GM12878 (cell line): ENCODE measurements at regions not wholly inside any gene's neighbourhood (a gene's known extent, or its start where the extent isn't known, plus 50 kb on each side); places are given as distances from the start of the nearest gene placed in this dataset.

Experiments
- ATAC-seq: fragments of 200-7000 bp; cut with Tn5 transposase; 3 replicates; pipeline ENCODE4 v1.9.1; 2020; ENCODE audit warnings: mild to moderate bottlenecking, moderate library complexity
- BruUV-seq: library from RNA; stranded (reverse); fragments of 400-500 nt; replicated peaks from 2 replicates; lab custom pipeline; 2021; lab: Mats Ljungman, UMichigan
- CTCF ChIA-PET: fragments of 300-600 bp; sonication (Branson Sonifier 250); formaldehyde crosslinking; extraction: SDS; loops from one replicate; lab custom pipeline; 2021; ENCODE audit warnings: inconsistent platforms; lab: Yijun Ruan, JAX
- POLR2A ChIA-PET: fragments of 350-600 bp; formaldehyde crosslinking; extraction: SDS; loops from one replicate; lab custom pipeline; 2021; ENCODE audit warnings: inconsistent platforms; lab: Charles Lee
- RAD21 ChIA-PET: fragments of 300-600 bp; sonication (Branson Sonifier 250); formaldehyde crosslinking; loops from one replicate; lab custom pipeline; 2023; ENCODE audit warnings: antibody characterized with exemption; ENCODE audit not compliant: unreplicated experiment; lab: Charles Lee
- SMC1A ChIA-PET: fragments of 300-600 bp; sonication (Branson Sonifier 250); formaldehyde crosslinking; loops from one replicate; lab custom pipeline; 2023; ENCODE audit not compliant: unreplicated experiment, uncharacterized antibody; lab: Charles Lee
- DNase-seq: peaks from one replicate; pipeline ENCODE4 v3.0.0-alpha.2; 2011; ENCODE audit warnings: low read depth, low spot score
- FAIRE-seq: peaks from 3 replicates; lab custom pipeline; 2011; peaks lifted over from hg19 to GRCh38; lab: Jason Lieb, UNC
- H2AFZ ChIP-seq: 2 replicates; pipeline ENCODE4 v1.6.0; 2011; ENCODE audit warnings: low read depth, low read length, control low read depth; ENCODE audit not compliant: control insufficient read depth
- H3K27ac ChIP-seq: 2 replicates; pipeline ENCODE4 v1.5.1; 2011; ENCODE audit warnings: control low read depth; ENCODE audit not compliant: control insufficient read depth, insufficient read depth
- H3K27me3 ChIP-seq, 2 experiments: replicated peaks in 1 of 2; 2 replicates each; pipeline versions ENCODE4 v1.6.0 to v1.6.1; 2011; ENCODE audit warnings: low read length in 1 of 2; ENCODE audit not compliant: control insufficient read depth in 2 of 2, insufficient read depth in 2 of 2
- H3K36me3 ChIP-seq, 2 experiments: 2 replicates each; pipeline ENCODE4 v1.5.1; 2011; ENCODE audit warnings: low read length in 1 of 2; ENCODE audit not compliant: control insufficient read depth in 2 of 2, insufficient read depth in 2 of 2
- H3K4me1 ChIP-seq: 2 replicates; pipeline ENCODE4 v1.6.1; 2011; ENCODE audit warnings: mild to moderate bottlenecking, low read length, moderate library complexity, mixed read lengths; ENCODE audit not compliant: control insufficient read depth, insufficient read depth
- H3K4me2 ChIP-seq: 2 replicates; pipeline ENCODE4 v1.6.0; 2011; ENCODE audit warnings: control low read depth; ENCODE audit not compliant: control insufficient read depth, insufficient read depth
- H3K4me3 ChIP-seq: fragments of 200-600 bp; sonication (generic); 2 replicates; pipeline ENCODE4 v1.5.1; 2016
- H3K79me2 ChIP-seq: 2 replicates; pipeline ENCODE4 v1.6.0; 2011; ENCODE audit warnings: low read length; ENCODE audit not compliant: control insufficient read depth, insufficient read depth
- H3K9ac ChIP-seq: 2 replicates; pipeline ENCODE4 v1.8.0; 2011; ENCODE audit warnings: low read length, control low read depth, mixed read lengths; ENCODE audit not compliant: control insufficient read depth, insufficient read depth
- H3K9me3 ChIP-seq: replicated peaks from 3 replicates; pipeline ENCODE4 v1.5.1; 2011; ENCODE audit warnings: mild to moderate bottlenecking, low read length; ENCODE audit not compliant: control insufficient read depth, insufficient read depth
- H4K20me1 ChIP-seq: 2 replicates; pipeline ENCODE4 v1.6.0; 2011; ENCODE audit not compliant: control insufficient read depth, insufficient read depth
- CREM ChIP-seq: IDR thresholded peaks from 2 replicates; pipeline ENCODE4 v1.6.1; 2014; ENCODE audit warnings: antibody characterized with exemption, low read depth
- EGR1 ChIP-seq, 2 experiments: IDR thresholded peaks; 1 replicate in 1 of 2; 2 replicates in 1 of 2; pipeline ENCODE4 v1.6.1; 2011 to 2012; ENCODE audit warnings: low read depth in 2 of 2, low read length in 2 of 2, borderline replicate concordance in 1 of 2, mild to moderate bottlenecking in 1 of 2, moderate library complexity in 1 of 2
- HCFC1 ChIP-seq: fragments of 150-350 bp; IDR thresholded peaks from 2 replicates; pipeline ENCODE4 v1.6.1; 2014; ENCODE audit warnings: low read length
- MXI1 ChIP-seq: fragments of 150-350 bp; IDR thresholded peaks from 2 replicates; pipeline ENCODE4 v1.6.1; 2011; ENCODE audit warnings: low read depth, mild to moderate bottlenecking, inconsistent platforms, low read length, improper control_type of control experiment
- MYC ChIP-seq: IDR thresholded peaks from 2 replicates; pipeline ENCODE4 v1.6.1; 2011; ENCODE audit warnings: mild to moderate bottlenecking, low read length, moderate library complexity, inconsistent platforms; ENCODE audit not compliant: insufficient read depth, insufficient replicate concordance, insufficient read length, severe bottlenecking
- NRF1 ChIP-seq: conservative IDR thresholded peaks from 2 replicates; pipeline ENCODE4 v1.6.1; 2011; ENCODE audit warnings: mild to moderate bottlenecking, low read depth, low read length, improper control_type of control experiment
- PAX5 ChIP-seq: IDR thresholded peaks from 2 replicates; pipeline ENCODE4 v1.6.1; 2011; ENCODE audit warnings: low read depth, low read length, borderline replicate concordance
- POLR2A ChIP-seq: IDR thresholded peaks from 2 replicates; pipeline ENCODE4 v1.6.1; 2011; ENCODE audit warnings: low read depth, mild to moderate bottlenecking, low read length
- POLR2AphosphoS5 ChIP-seq: IDR thresholded peaks from 2 replicates; pipeline ENCODE4 v1.6.1; 2011; ENCODE audit warnings: mild to moderate bottlenecking, low read length, inconsistent platforms
- RAD21 ChIP-seq: IDR thresholded peaks from 2 replicates; pipeline ENCODE4 v1.6.1; 2011; ENCODE audit warnings: mild to moderate bottlenecking, low read depth, low read length, moderate library complexity; ENCODE audit not compliant: insufficient read depth
- RFX5 ChIP-seq: IDR thresholded peaks from 2 replicates; pipeline ENCODE4 v1.6.1; 2011; ENCODE audit warnings: low read depth, low read length, improper control_type of control experiment
- SIN3A ChIP-seq: IDR thresholded peaks from 2 replicates; pipeline ENCODE4 v1.6.1; 2012; ENCODE audit warnings: low read depth, low read length, improper control_type of control experiment
- SIX5 ChIP-seq: IDR thresholded peaks from 2 replicates; pipeline ENCODE4 v1.6.1; 2011; ENCODE audit warnings: mild to moderate bottlenecking, low read depth, low read length, moderate library complexity; ENCODE audit not compliant: severe bottlenecking
- YBX1 ChIP-seq: fragments of 450-650 bp; IDR thresholded peaks from 2 replicates; pipeline ENCODE4 v1.6.1; 2016; ENCODE audit warnings: antibody characterized with exemption
- ZBTB4 ChIP-seq: fragments of 450-650 bp; formaldehyde crosslinking; IDR thresholded peaks from 2 replicates; pipeline ENCODE4 v1.4.0; 2022; ENCODE audit warnings: mild to moderate bottlenecking, moderate library complexity
- ZNF384 ChIP-seq: IDR thresholded peaks from 2 replicates; pipeline ENCODE4 v1.6.1; 2012; ENCODE audit warnings: low read depth, mild to moderate bottlenecking, low read length, improper control_type of control experiment, borderline replicate concordance
- WGBS: methylation state at CpG from one replicate; pipeline ENCODE4 v1.1.6; 2016; ENCODE audit warnings: low lambda C conversion rate; ENCODE audit not compliant: insufficient replicate concordance, insufficient coverage; ENCODE audit errors: missing lambda C conversion rate; 5-methylcytosine and 5-hydroxymethylcytosine counted together
- in situ Hi-C: fragments of 300-500 bp; cut with MboI; formaldehyde crosslinking; loops from 9 replicates; pipeline ENCODE4 v1.14.3; 2018; ENCODE audit warnings: mixed read lengths
- intact Hi-C: fragments of 100-400 bp; cut with micrococcal nuclease; formaldehyde crosslinking; loops from one replicate; pipeline ENCODE4 v1.14.2; 2022; ENCODE audit not compliant: unreplicated experiment
- TF ChIP-seq, protein P1 (sequence below), 3 experiments: IDR thresholded peaks in 2 of 3; conservative IDR thresholded peaks in 1 of 3; 2 replicates each; pipeline ENCODE4 v1.5.1; 2011; ENCODE audit warnings: low read depth in 3 of 3, low read length in 3 of 3, mild to moderate bottlenecking in 3 of 3, control low read depth in 2 of 3, moderate library complexity in 2 of 3, inconsistent platforms in 1 of 3, mixed read lengths in 1 of 3; ENCODE audit not compliant: control insufficient read depth in 2 of 3, insufficient read depth in 1 of 3; ENCODE audit errors: extremely low read depth in 1 of 3

DNA sequence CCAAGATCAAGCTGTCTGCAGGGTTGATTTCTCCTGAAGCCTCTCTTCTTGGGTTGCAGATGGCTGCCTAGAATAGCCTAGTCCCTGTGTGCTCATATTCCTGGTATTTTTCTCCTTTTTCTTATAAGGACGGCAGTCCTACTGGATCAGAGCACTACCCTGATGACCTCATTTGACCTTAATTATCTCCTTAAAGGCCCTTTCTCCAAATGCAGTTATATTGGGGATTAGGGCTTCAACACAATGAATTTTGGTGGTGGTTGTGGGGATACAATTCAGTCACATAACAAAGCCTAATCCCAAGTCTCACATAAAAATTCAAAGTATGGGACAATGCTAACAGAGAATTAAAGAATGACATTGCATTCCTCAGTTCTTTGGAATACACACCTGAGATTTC, 238.8 kb upstream of the SALL1 start:
- no peak overlapping the region for H3K9ac ChIP-seq
- no peak for TF ChIP-seq NRF1
- no peak for TF ChIP-seq SIX5
- TF ChIP-seq POLR2A = no peak
- TF ChIP-seq POLR2AphosphoS5 = no peak
- TF ChIP-seq MXI1 = no peak
- TF ChIP-seq MYC = no peak
- no peak for TF ChIP-seq CREM
- no peak for TF ChIP-seq ZNF384
- TF ChIP-seq HCFC1 = no peak
- no peak for TF ChIP-seq PAX5
- no peak for TF ChIP-seq YBX1
- TF ChIP-seq, protein P1, sequence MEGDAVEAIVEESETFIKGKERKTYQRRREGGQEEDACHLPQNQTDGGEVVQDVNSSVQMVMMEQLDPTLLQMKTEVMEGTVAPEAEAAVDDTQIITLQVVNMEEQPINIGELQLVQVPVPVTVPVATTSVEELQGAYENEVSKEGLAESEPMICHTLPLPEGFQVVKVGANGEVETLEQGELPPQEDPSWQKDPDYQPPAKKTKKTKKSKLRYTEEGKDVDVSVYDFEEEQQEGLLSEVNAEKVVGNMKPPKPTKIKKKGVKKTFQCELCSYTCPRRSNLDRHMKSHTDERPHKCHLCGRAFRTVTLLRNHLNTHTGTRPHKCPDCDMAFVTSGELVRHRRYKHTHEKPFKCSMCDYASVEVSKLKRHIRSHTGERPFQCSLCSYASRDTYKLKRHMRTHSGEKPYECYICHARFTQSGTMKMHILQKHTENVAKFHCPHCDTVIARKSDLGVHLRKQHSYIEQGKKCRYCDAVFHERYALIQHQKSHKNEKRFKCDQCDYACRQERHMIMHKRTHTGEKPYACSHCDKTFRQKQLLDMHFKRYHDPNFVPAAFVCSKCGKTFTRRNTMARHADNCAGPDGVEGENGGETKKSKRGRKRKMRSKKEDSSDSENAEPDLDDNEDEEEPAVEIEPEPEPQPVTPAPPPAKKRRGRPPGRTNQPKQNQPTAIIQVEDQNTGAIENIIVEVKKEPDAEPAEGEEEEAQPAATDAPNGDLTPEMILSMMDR (IDR thresholded peaks at IDR 0.05 in 2 of 3, conservative IDR thresholded peaks at IDR 0.05 in 1 of 3; ENCODE audit: control insufficient read depth in 2 of 3, extremely low read depth in 1 of 3, insufficient read depth in 1 of 3, low read depth in 3 of 3, low read length in 3 of 3) = no peak
- TF ChIP-seq SIN3A = no peak
- TF ChIP-seq RFX5 = no peak
- TF ChIP-seq ZBTB4 = no peak
- TF ChIP-seq EGR1 (IDR thresholded peaks at IDR 0.05; ENCODE audit: borderline replicate concordance in 1 of 2, low read depth in 2 of 2, low read length in 2 of 2) = no peak
- TF ChIP-seq RAD21 = no peak
- no peaks in the 10 kb centered on the region for H3K4me1 ChIP-seq
- ChIA-PET SMC1A (no interaction called here), POLR2A (no interaction called here), RAD21 (no interaction called here), CTCF (no interaction called here)
- H3K4me3 ChIP-seq = no peak overlapping the region
- FAIRE-seq (no peak), ATAC-seq (no peak), DNase-seq (no peak)
- no peaks in the 10 kb centered on the region for H3K79me2 ChIP-seq
- H2AFZ ChIP-seq = no peak overlapping the region
- H3K27me3 ChIP-seq = no peaks in the 10 kb centered on the region
- WGBS = 0% methylated on average over 1 of the region's 1 CpG
- intact Hi-C loops = no loop called here
- H4K20me1 ChIP-seq = no peaks in the 10 kb centered on the region
- H3K4me2 ChIP-seq = no peak overlapping the region
- H3K27ac ChIP-seq = no peak overlapping the region
- no peaks in the 10 kb centered on the region for H3K9me3 ChIP-seq
- BruUV-seq = no TSS peak
- H3K36me3 ChIP-seq = no peaks in the 10 kb centered on the region
- in situ Hi-C loops = no loop called here
